Stimulated activated CD4-positive, alpha-beta T cell treated with anti-CD3 and anti-CD28 coated beads, Interleukin-2, amount 100 ng/mL, for 48 hours (primary cell): ENCODE measurements at regions not wholly inside any gene's neighbourhood (a gene's known extent, or its start where the extent isn't known, plus 50 kb on each side); places are given as distances from the start of the nearest gene placed in this dataset.
"Not testable (repeated sequence)": the region's sequence is repeated elsewhere in the genome, so short reads cannot be mapped to it uniquely, and the experiment has no call there.

Experiments used
- DNase-seq, 2 donors: peaks; one replicate each; pipeline ENCODE4 v3.0.0-alpha.2; 2020

DNA sequence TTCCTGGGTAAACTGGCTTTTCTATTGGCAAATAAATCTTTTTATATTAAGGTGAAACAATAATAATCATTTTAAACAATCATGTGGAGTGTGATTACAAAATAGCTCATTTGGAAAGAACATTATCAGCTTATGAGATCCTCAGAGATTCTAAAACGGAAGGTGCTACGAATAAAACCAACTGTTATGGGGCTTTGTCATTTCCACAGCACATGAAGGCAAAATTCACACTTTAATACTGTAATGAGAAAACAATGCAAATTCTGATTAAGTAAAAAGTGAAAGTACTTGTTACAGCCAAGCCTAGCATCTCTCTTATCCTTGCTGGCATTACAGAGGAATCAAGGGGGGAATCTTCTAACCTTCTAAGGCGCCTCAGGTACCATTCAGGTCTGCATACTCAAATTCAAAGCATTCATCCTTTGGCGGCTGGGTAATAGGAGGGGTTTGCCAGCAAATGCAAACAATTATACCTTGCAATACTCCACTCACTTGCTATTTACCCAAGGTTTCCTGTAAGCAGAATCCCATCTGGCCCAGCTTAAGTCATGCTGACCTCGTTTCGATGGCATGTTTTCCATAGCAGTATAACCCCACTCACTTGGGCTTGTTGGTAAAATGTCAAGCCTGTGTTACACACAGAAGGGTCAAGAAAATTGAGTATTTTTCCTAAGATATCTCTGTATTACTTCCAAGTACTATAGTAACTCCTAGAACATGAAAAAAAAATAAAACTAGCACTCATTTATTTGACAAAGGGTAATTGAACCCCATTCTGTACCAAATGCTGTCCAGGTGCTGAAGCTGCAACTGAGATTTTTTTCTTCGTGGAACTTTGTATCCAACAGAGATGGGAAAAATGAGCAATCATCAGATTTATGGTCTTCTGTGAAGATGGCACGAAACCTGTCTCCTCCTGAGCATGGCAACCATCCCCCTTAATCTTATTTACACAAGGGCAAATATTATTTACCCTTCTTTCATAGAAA is 183.7 kb upstream of the LMCD1 start:
- DNase-seq, result no peak

GRCh38 chr3:8319935-8320634 is 181.5 kb upstream of the LMCD1 start:
- no peak for DNase-seq

- no peak for DNase-seq
These were observed 180.7 kb upstream of the LMCD1 start for GRCh38 chr3:8320711-8321458.

DNA sequence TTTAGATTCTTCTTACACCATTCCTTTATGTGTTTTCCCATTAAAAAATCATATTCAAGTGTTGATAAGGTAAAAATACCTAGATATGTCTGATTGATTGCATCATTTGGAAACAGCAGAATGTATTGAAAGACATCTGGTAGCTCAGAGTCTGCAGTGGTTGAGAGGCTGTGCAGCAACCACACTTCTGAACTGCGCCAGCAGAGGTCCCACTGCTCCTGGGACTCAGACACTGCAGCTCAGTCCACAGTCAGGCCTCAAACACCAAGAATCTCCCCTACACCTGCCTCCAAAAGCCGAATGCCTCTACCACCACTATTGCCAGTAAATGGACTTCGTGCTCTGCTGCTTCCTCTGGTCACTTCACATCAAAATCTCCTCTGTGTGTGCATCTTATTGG is 176.9 kb upstream of the LMCD1 start:
- DNase-seq, result peak; percentile 10 to 15

DNA sequence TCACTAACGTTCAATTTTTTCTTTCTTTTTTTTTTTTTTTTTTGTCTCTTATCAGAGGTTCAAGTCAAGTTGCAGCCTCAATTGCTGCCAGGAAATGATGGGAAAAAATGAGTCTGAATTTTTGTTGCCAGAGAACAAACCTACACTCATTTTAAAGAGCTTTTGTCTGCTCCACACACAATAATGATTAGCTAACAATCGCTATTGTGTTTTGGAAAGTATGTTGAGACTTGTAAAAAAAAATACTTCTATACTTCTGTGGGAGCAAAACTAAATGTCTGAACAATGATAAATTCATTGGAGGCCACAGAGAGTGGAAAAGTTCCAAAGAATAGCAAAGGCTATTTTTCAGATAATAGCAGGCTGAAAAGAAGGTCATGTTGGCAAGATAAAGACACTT is 176.3 kb upstream of the LMCD1 start:
- no peak for DNase-seq

- DNase-seq, result not testable (repeated sequence)
These were observed 175.8 kb upstream of the LMCD1 start for GRCh38 chr3:8325833-8326232.

DNA sequence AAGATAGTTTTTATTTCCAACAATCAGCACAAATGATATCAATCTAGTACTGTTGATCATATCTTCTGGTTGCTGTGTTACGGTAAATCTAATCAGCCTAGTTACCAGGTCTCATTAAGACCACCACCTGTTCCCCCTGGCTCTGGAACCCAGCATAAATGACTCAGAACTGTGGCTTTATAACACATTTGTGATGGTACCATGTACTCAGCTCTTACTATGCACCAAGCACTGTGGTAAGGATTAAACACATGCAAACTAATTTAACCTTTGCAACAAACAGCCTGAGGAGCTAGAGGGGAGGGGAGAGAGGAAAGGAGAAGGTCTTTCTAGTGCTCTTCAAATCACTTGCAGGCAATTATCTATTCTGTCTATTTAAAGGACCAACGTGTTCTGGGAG is 173.9 kb upstream of the LMCD1 start:
- no peak for DNase-seq

DNA sequence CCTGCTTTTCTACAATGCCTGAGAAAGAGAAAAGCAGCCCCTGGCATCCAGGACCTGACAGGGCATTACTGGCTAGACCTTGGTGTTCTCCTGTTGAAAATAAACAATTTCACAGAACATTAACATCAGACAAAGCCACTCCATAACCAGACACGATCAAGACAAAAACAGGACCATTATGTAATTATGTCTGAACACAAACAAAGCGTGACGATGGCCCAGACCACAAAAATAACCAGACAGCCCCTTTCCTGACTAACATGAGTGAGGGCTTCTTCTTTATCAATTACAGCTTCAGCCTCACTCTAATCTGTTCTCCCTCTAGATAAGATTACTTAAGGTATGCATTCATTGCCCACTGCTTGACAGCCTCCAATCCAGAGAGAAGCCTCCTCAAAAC is 172.7 kb upstream of the LMCD1 start:
- DNase-seq, result no peak

GRCh38 chr3:8329598-8329997 is 172.0 kb upstream of the LMCD1 start:
- DNase-seq, result no peak

GRCh38 chr3:8336456-8336855 is 165.2 kb upstream of the LMCD1 start:
- no peak for DNase-seq

DNA sequence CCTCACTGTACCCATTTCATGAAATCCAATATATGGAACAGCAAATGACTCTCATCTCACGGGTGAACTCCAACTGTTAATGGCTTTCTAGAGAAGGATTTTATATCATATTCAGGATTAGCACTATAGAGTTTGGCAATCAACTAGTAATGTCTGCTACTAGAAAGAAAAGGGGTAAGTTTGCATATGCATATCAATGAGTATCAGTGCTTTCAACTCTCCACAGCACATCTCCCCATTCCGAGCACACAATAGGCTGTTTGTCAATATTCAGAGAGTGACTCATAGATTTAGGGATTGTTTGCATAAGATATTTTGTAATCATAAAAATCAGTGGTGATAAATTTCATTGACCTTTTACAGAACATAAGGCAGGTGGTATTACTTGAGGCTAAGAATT is 163.2 kb upstream of the LMCD1 start:
- DNase-seq, result no peak

GRCh38 chr3:8341821-8342247 is 159.8 kb upstream of the LMCD1 start:
- DNase-seq, result no peak

DNA sequence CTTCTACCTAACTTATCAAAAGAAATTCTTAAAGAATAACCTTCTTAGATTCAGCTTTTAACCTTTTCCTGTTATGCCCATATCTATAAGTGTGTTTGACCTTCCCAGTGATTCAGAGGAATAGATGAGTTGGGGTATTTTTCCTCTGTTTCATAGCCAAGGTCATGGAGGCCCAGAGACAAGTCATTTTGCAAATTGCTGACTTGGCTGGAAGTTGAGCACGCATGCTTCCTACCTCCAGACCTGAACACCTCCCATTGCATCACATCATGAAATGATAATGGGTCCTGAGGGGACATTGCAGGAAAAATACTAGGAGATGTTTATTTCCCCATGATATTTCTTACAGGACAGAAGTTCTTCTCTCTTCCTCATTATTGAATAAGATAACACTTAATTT is 158.6 kb upstream of the LMCD1 start:
- DNase-seq, result no peak

GRCh38 chr3:8345398-8345797 is 156.2 kb upstream of the LMCD1 start:
- DNase-seq, result no peak

DNA sequence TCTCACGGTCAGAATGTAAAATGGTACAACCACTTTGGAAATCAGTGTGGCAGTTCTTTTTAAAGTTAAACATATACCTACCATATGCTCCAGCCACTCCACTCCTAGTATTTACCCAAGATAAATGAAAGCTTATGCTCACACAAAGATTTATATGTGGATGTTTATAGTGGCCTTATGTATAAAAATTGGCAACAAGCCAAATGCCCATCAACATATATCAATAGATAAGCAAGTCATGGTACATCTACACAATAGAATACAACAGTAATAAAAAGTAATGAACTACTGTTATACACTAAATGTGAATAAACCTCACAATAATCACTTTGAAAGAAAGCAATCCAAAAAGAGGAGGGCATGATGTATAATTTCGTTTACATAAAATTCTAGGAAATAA is 153.5 kb upstream of the LMCD1 start:
- no peak for DNase-seq

DNA sequence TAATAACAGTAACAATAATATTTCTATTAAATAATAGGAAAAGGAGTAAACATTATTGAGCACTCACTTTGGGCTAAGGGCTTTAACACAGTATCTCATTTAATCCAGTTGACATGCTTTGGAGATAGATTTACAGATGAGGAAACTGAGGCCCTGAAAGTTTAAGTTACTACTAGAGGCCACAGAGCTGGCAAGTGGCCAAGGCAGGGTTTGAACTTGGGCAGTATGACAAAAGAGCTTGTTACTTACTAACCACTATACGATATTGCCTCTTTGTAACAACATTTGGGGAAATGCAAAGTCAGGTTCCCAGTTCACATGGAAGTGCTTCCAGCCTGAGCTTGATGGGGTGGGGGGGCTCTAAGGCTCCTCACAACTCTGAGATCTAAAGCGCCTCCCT is 149.1 kb upstream of the LMCD1 start:
- DNase-seq, result no peak

- no peak for DNase-seq
These were observed 148.3 kb upstream of the LMCD1 start for GRCh38 chr3:8353364-8353763.

DNA sequence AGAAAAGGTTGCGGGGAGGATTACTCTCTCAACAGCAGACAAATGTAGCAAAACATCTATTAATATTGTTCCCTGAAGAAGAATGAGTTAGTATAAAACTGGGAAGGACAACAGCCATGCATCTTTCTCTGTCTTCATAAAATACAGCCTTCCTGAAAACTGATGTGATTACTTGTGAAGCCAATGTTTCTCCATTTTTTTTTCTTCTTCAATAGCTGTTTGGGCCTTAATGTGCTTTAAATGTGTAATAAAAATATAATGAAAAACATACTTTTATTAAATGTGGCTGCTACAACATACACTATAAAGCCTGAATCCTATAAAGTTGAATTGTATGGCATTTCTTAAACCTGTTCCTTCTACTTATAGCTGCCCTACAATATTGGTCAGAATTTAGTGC is 146.3 kb upstream of the LMCD1 start:
- DNase-seq, result no peak

DNA sequence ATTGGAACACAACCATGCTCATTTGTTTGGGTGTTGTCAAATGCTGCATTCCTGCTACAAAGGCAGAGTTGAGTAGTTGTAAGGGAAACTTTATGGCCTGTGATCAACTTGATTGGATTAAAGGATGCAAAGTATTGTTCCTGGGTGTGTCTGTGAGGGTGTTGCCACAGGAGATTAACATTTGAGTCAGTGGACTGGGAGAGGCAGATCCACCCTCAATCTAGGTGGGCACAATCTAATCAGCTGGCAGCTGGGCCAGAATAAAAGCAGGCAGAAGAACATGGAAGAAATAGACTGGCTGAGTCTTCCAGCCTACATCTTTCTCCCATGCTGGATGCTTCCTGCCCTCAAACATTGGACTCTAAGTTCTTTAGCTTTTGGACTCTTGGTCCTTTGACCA is 145.6 kb upstream of the LMCD1 start:
- not testable (repeated sequence) for DNase-seq

GRCh38 chr3:8357859-8358258 is 143.8 kb upstream of the LMCD1 start:
- no peak for DNase-seq

- DNase-seq, result no peak
These were observed 142.5 kb upstream of the LMCD1 start for GRCh38 chr3:8359133-8359532.

DNA sequence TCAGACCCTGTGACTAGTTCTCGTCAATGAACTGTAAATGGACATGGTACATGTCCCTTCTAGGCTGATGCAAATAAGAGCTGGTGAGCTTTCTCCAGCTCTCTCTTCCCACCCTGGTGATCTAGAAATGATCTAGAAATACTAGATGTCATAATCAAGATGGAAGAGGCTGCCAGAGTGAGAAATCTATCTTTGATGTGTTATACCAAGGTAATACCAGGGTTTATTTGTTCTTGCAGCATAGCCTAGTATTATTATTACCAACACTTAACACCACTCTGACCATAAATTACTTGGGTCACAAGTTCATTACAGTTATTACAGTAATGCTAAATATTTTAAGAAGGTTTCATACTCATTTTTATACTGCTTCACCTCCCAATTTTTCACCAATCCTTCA is 138.4 kb upstream of the LMCD1 start:
- DNase-seq, result no peak

GRCh38 chr3:8365541-8365940 is 136.1 kb upstream of the LMCD1 start:
- DNase-seq, result no peak
